NCI-H748 (cell line): ENCODE measurements at regions not wholly inside any gene's neighbourhood (a gene's known extent, or its start where the extent isn't known, plus 50 kb on each side); places are given as distances from the start of the nearest gene placed in this dataset.
A peak's percentile ranks its signal among the peaks of the same experiment; 100 is the strongest.
"Not testable (repeated sequence)": the region's sequence is repeated elsewhere in the genome, so short reads cannot be mapped to it uniquely, and the experiment has no call there.

Experiments used
- DNase-seq: peaks from one replicate; lab custom pipeline; 2025; ENCODE audit not compliant: unreplicated experiment; lab: John Stamatoyannopoulos, UW

GRCh38 chr9:129437626-129438323, 183.1 kb downstream of the C9orf50 start:
- DNase-seq = no peak

GRCh38 chr9:129436751-129437625, 183.9 kb downstream of the C9orf50 start:
- peak; percentile 72 for DNase-seq

GRCh38 chr9:129435988-129436717, 184.7 kb downstream of the C9orf50 start:
- peak; percentile 26 for DNase-seq

- DNase-seq = no peak
Measured at GRCh38 chr9:129435291-129435690, 185.6 kb downstream of the C9orf50 start.

GRCh38 chr9:129434187-129434586, 186.7 kb downstream of the C9orf50 start:
- DNase-seq = no peak

GRCh38 chr9:129432297-129433154, 188.4 kb downstream of the C9orf50 start:
- no peak for DNase-seq

GRCh38 chr9:129430940-129431643, 189.8 kb downstream of the C9orf50 start:
- no peak for DNase-seq

GRCh38 chr9:129428864-129429577, 191.9 kb downstream of the C9orf50 start:
- no peak for DNase-seq

- DNase-seq = no peak
Measured at GRCh38 chr9:129427149-129427548, 193.8 kb downstream of the C9orf50 start.

GRCh38 chr9:129423755-129424154, 197.1 kb downstream of the C9orf50 start:
- DNase-seq = not testable (repeated sequence)

- no peak for DNase-seq
Measured at GRCh38 chr9:129423216-129423615, 197.7 kb downstream of the C9orf50 start.

- peak; percentile 55 for DNase-seq
Measured at GRCh38 chr9:129422843-129423192, 198.1 kb downstream of the C9orf50 start.

- no peak for DNase-seq
Measured at GRCh38 chr9:129422032-129422842, 198.7 kb downstream of the C9orf50 start.

- no peak for DNase-seq
Measured at GRCh38 chr9:129421371-129421770, 199.5 kb downstream of the C9orf50 start.

GRCh38 chr9:129420721-129421120, 200.2 kb downstream of the C9orf50 start:
- no peak for DNase-seq

GRCh38 chr9:129419382-129419899, 201.5 kb downstream of the C9orf50 start:
- DNase-seq = no peak

- no peak for DNase-seq
Measured at GRCh38 chr9:129418451-129418850, 202.4 kb downstream of the C9orf50 start.

- no peak for DNase-seq
Measured at GRCh38 chr9:129416821-129417539, 203.9 kb downstream of the C9orf50 start.
